Embryonic facial prominence (tissue), 1 donor: ENCODE measurements at regions not wholly inside any gene's neighbourhood (a gene's known extent, or its start where the extent isn't known, plus 50 kb on each side); places are given as distances from the start of the nearest gene placed in this dataset.
"Not testable (repeated sequence)": the region's sequence is repeated elsewhere in the genome, so short reads cannot be mapped to it uniquely, and the experiment has no call there.

Source experiments
- DNase-seq: peaks from one replicate; pipeline ENCODE4 v3.0.0-alpha.2; 2016; ENCODE audit errors: extremely low spot score

DNA sequence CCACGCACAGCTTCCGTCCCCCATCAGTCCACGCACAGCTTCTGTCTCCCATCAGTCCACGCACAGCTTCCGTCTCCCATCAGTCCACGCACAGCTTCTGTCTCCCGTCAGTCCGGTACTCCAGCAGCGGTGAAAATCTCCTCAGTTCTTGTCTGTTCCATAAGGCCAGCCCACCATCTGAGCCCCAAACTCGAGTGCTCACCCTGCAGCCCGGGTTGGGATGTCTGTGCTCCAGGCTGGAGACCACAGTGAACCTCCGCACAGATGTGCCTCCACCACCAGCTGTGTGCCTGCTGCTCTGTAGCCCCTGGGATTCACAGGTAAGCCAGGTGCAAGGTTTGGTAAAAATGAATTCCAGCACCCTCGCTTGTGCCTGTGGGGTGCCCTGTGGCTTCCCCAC, 258.6 kb downstream of the NPHP4 start:
- DNase-seq = no peak

DNA sequence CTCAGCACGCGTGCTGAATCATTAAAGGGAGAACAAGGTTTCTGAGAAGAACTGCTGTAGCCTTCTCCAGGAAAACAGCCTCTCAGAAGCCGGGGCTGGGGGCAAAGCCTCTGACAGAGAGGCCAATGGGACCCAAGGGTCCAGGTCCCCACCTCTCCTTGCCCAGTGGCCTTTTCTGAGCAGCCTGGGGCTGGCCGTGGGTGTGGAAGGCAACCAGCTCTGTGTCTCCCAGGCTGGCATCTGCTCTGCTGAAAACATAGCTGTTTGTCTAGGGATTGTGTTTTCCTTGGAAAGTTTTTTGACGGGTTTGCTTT, 261.2 kb downstream of the NPHP4 start:
- DNase-seq = no peak

DNA sequence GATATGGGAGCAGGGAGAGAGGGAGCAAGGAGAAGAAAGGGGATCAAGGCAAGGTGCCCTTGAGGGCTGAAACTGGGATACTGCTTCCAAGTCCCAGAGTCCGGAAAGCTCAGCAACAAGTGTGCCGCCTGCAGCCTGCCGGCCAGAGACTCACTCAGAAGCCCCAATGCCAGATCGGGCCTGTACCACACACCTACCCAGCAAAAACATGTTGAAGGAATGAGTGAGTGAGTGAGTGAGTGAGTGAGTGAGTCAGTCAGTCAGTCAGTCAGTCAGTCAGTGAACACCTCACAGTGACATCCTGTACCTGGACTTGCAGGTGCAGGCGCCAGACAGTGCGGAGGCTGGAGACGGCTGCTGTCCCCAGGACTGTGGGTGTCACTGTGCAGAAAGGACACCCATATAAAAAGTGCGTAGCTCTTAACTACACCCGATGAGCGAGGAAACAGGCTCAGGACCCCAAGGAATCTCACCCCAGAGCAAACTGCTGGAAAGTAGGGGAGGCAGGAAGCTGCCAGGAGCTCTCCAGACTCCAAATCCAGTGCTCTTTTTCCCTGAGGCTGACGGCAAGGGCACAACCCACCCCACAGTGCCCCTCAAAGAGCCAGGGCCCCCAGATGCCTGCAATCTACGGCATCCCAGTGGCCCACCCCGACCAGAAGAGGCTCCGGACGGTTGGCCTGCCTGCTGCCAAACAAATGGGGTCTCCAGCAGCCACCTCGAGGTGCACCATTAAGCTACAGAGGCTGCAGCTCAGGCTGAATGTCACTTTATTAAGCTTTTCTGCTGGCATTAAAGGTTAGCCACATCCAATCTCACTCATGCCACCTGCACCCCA, 261.7 kb downstream of the NPHP4 start:
- no peak for DNase-seq

- no peak for DNase-seq
Measured at GRCh38 chr1:5729636-5730145, 262.5 kb downstream of the NPHP4 start.

GRCh38 chr1:5728663-5729355, 263.4 kb downstream of the NPHP4 start:
- no peak for DNase-seq

DNA sequence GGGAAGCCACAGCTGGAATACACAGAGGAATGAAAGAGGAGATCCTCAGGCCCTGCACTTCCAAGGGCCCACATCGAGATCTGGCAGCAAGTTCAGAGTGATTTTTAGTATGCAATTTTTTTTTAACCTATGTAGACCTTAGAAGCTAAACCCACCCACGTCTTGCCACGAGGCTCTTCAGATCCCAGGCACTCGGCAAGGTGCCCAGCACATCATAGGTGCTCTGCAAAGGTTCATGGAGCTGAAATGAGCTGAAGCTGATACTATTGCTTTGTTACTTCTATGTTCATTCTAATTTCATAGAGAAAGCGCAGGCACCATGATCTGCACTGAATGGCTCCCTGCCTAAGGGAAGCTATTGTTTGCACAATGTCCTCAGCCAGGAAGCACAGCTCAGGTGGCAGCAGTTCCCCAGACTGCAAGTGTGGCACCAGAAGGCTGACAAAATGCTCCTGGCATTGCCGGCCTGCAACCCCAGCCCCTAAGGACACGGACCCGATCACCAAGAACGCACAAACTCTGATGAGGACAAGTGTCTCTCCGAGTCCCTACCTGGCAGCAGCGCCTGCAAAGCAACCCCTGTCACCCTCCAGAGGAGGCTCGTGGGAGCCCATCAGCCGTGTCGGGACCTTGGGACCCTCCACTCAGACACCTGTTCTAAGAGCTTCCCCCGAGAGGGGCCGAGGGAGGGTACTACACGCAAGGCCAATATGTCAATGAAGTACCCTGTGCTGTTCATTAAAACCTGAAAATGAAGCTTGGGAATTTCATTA, 264.2 kb downstream of the NPHP4 start:
- DNase-seq = no peak

- DNase-seq = no peak
Measured at GRCh38 chr1:5727191-5727590, 265.0 kb downstream of the NPHP4 start.

GRCh38 chr1:5726586-5727184, 265.5 kb downstream of the NPHP4 start:
- DNase-seq = not testable (repeated sequence)

- DNase-seq = no peak
Measured at GRCh38 chr1:5725855-5726585, 266.2 kb downstream of the NPHP4 start.

GRCh38 chr1:5725406-5725805, 266.8 kb downstream of the NPHP4 start:
- no peak for DNase-seq

- no peak for DNase-seq
Measured at GRCh38 chr1:5724847-5725246, 267.4 kb downstream of the NPHP4 start.

GRCh38 chr1:5722635-5723164, 269.5 kb downstream of the NPHP4 start:
- no peak for DNase-seq

- no peak for DNase-seq
Measured at GRCh38 chr1:5721634-5722215, 270.5 kb downstream of the NPHP4 start.

GRCh38 chr1:5720936-5721335, 271.3 kb downstream of the NPHP4 start:
- DNase-seq = no peak

GRCh38 chr1:5720484-5720883, 271.7 kb downstream of the NPHP4 start:
- DNase-seq = no peak

DNA sequence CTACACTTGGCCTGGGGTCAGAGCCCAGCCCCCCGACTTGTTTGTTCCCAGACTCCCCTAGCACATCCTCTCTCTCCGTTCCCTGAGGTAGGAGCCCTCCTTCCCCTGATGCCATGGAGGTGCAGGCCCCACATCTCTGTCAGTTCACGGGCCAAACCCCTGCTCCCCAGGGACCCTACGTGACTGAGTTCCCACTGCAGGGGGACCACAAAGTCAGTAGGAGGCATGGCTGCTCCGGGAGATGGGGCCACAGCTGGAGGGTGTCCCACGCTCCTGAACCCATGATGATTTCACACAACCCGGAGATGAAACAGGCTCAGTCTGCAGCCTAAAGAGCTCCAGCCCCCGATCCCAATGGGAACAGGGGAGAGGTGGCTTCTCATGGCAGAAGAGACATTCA, 272.2 kb downstream of the NPHP4 start:
- DNase-seq = no peak

GRCh38 chr1:5718831-5719632, 273.2 kb downstream of the NPHP4 start:
- DNase-seq = no peak

DNA sequence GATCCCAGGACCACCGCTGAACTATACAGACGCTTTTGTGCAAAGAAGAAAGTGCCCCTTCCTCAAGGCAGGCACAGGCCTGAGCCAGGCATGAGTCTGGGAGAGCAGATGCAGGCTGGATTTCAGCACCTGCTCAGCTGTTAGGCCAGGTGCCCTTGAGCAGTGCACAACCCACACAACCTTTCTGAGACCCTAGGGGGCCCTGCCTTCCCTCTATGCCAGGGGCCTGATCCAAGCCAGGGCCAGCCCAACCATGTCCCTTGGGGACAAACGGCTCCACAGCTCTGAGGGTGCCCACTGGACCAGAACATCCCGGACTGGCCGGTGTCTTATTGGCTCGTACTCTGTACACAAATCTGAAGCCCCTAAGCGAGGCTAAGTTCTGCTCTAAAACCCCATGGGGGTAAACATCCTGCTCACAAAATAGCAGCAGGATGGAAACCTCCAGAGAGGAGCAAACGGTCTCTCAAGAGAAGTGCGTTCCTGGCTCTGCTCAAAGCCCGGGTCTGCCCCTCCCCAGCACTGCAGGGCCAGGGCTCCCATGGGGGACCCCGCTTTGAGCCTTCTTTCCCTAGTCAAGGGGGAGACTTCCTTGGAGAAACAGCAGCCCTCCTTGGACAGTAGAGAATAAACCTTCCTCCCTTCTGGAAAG, 275.1 kb downstream of the NPHP4 start:
- DNase-seq = no peak

- no peak for DNase-seq
Measured at GRCh38 chr1:5716126-5716525, 276.1 kb downstream of the NPHP4 start.
